ENCODE measurements at regions not wholly inside any gene's neighbourhood (a gene's known extent, or its start where the extent isn't known, plus 50 kb on each side); places are given as distances from the start of the nearest gene placed in this dataset.

DNA sequence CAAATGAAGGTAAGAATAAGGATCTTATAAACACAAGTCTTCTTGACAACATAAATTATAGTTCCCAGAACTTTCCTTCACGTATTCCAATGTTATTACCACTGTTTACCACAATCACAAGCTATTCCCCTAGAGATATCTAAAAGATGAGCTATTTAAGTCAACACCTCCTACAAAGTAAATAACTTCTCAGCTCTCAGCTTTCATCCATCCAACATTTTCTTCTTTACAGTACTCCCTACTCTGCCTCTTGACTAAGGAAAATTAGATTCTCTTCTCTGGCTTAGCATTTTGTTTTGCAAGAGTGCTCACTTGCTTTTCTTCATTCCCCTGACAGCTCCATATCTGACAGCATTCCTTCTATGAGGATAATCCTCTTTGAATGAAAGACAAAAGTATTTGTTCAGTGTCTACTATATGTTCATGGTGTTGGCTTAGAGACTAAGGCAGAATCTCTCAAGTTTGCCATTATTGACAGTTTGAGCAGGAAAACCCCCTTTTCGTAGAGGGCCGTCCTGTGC lies 93.0 kb upstream of the IL6 start:
- no peak for TF ChIP-seq POLR2A (IDR thresholded peaks at IDR 0.05; ENCODE audit: low read depth, low read length)
- no peak for TF ChIP-seq POLR2AphosphoS5 (IDR thresholded peaks at IDR 0.05; ENCODE audit: low read depth, low read length)
- no peak for TF ChIP-seq TAF1 (IDR thresholded peaks at IDR 0.05; ENCODE audit: borderline replicate concordance, low read depth, low read length)
